Uterus (tissue), 3 donors: ENCODE measurements at regions not wholly inside any gene's neighbourhood (a gene's known extent, or its start where the extent isn't known, plus 50 kb on each side); places are given as distances from the start of the nearest gene placed in this dataset.

ENCODE experiments used
- DNase-seq, 2 donors: peaks; one replicate each; pipeline ENCODE4 v3.0.0-alpha.2; 2019 to 2020
- H3K27ac ChIP-seq, 2 donors: fragments of 200-600 bp; sonication (generic); 1 replicate in 1 of 2; 2 replicates in 1 of 2; pipeline ENCODE4 v1.5.1; 2016 to 2018
- H3K27me3 ChIP-seq, 2 donors: fragments of 200-600 bp; sonication (generic); one replicate each; pipeline ENCODE4 v1.5.1; 2018 to 2019; ENCODE audit warnings: control low read depth in 1 of 2
- H3K36me3 ChIP-seq, 2 donors: fragments of 200-600 bp; sonication (generic); one replicate each; pipeline ENCODE4 v1.5.1; 2019; ENCODE audit warnings: control low read depth in 1 of 2
- H3K4me1 ChIP-seq, 2 donors: fragments of 200-600 bp; sonication (generic); one replicate each; pipeline ENCODE4 v1.5.1; 2018 to 2019; ENCODE audit warnings: control low read depth in 1 of 2
- H3K4me3 ChIP-seq, 2 donors: fragments of 200-600 bp; sonication (generic); 1 replicate in 1 of 2; 2 replicates in 1 of 2; pipeline ENCODE4 v1.5.1; 2018 to 2019; ENCODE audit warnings: mild to moderate bottlenecking in 1 of 2
- H3K9me3 ChIP-seq, 2 donors: fragments of 200-600 bp; sonication (generic); one replicate each; pipeline ENCODE4 v1.5.1; 2019; ENCODE audit warnings: control low read depth in 1 of 2
- POLR2A ChIP-seq, 2 donors: fragments of 450-650 bp; IDR thresholded peaks; one replicate each; pipeline ENCODE4 v1.6.1; 2016; ENCODE audit warnings: antibody characterized with exemption in 2 of 2, mild to moderate bottlenecking in 1 of 2, moderate library complexity in 1 of 2
- intact Hi-C: fragments of 100-400 bp; cut with DNase I; formaldehyde crosslinking; loops from one replicate; pipeline ENCODE4 v1.15.1; 2023; ENCODE audit warnings: low total_unique reads
- TF ChIP-seq, protein P1 (sequence below), 4 experiments: fragments of 200-600 bp in 2 of 4; fragments of 450-650 bp in 2 of 4; sonication (generic) in 2 of 4; IDR thresholded peaks; one replicate each; pipeline ENCODE4 v1.5.1; 2016 to 2019; ENCODE audit warnings: antibody characterized with exemption in 4 of 4, mild to moderate bottlenecking in 2 of 4, moderate library complexity in 1 of 4
- donor health status: DM: yes; HTN: yes; CAD: no.

DNA sequence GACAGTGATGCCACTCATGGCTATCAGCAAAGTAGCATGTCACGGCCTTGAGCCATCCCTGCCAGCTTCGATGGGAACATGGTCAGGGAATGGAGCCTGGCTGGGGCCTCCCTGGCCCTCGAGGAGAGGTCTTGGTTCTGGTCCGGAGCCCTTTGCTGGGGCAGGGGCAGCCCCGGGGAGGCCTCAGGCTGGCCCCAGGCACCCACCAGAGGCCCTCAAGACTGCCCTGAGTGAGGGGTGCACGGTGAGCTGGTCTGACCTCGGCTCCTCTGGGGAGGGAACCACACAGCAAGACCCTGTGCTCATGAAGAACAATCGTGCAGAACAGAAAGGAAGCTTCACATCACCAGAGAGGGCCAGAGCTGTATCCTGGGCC lies 75.2 kb upstream of the OTOS start:
- intact Hi-C loops, result no loop called here
- TF ChIP-seq, protein P1, sequence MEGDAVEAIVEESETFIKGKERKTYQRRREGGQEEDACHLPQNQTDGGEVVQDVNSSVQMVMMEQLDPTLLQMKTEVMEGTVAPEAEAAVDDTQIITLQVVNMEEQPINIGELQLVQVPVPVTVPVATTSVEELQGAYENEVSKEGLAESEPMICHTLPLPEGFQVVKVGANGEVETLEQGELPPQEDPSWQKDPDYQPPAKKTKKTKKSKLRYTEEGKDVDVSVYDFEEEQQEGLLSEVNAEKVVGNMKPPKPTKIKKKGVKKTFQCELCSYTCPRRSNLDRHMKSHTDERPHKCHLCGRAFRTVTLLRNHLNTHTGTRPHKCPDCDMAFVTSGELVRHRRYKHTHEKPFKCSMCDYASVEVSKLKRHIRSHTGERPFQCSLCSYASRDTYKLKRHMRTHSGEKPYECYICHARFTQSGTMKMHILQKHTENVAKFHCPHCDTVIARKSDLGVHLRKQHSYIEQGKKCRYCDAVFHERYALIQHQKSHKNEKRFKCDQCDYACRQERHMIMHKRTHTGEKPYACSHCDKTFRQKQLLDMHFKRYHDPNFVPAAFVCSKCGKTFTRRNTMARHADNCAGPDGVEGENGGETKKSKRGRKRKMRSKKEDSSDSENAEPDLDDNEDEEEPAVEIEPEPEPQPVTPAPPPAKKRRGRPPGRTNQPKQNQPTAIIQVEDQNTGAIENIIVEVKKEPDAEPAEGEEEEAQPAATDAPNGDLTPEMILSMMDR (IDR thresholded peaks at IDR 0.05), result no peak
- TF ChIP-seq POLR2A (IDR thresholded peaks at IDR 0.05), result no peak
- Histone ChIP-seq H3K36me3 (no peaks in the 10 kb centered on the region), H3K4me1 (no peaks in the 10 kb centered on the region), H3K27me3 (no peaks in the 10 kb centered on the region), H3K9me3 (no peaks in the 10 kb centered on the region), H3K27ac (no peak overlapping the region), H3K4me3 (no peak overlapping the region)
- DNase-seq, result peak in 1 of 2 donors; percentile 5

- H3K36me3 ChIP-seq, result no peaks in the 10 kb centered on the region
- TF ChIP-seq, protein P1 (IDR thresholded peaks at IDR 0.05), result no peak
- TF ChIP-seq POLR2A (IDR thresholded peaks at IDR 0.05), result no peak
- no peaks in the 10 kb centered on the region for H3K27me3 ChIP-seq
- H3K9me3 ChIP-seq, result no peaks in the 10 kb centered on the region
- H3K4me1 ChIP-seq, result no peaks in the 10 kb centered on the region
- H3K27ac ChIP-seq, result no peak overlapping the region
- no peak overlapping the region for H3K4me3 ChIP-seq
- intact Hi-C loops, result no loop called here
- DNase-seq, result peak in 1 of 2 donors; percentile 2
These were observed 75.7 kb upstream of the OTOS start for GRCh38 chr2:240216167-240216566.

DNA sequence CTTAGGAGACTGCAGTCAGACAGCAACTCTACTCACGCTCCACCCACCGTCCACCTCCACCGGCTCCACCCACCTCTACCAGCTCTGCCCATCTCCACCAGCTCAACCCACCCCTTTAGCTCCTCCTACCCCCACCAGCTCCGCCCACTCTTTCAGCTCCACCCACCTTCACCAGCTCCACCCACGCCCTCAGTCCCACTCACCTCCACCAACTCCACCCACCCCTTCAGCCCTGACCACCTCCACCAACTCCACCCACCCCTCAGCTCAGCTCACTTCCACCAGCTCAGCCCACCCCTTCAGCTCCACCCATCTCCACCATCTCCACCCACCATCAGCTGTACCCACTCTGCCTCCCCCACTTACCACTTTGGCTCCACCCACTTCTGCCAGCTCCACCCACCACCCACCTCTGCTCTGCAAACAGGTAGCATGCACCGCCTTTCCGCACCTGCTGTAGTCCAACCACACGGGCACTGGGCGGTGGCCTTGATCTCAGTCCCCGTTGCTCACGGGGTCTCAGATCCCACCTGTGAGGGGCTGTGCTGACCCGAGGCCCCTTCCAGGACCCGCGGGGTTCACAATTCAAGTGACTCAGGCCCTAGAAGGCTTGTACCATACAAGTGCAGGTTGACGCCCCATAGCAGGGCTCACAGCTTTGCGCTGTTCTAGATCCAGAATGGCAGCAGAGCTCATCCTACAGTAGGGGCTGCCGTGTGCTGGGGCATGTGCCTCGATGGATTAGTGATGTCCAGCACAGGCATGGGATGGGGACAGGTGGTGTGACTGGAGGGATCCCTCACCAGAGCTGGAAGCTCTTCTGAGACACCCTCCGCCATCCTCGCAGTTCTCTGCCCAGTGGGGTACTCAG lies 77.2 kb upstream of the OTOS start:
- Histone ChIP-seq H3K9me3 (no peaks in the 10 kb centered on the region), H3K36me3 (no peaks in the 10 kb centered on the region), H3K4me3 (no peak overlapping the region), H3K4me1 (no peaks in the 10 kb centered on the region), H3K27me3 (no peaks in the 10 kb centered on the region), H3K27ac (no peak overlapping the region)
- DNase-seq, result peak in 1 of 2 donors; percentile 11
- TF ChIP-seq POLR2A (IDR thresholded peaks at IDR 0.05), result no peak
- TF ChIP-seq, protein P1 (IDR thresholded peaks at IDR 0.05), result no peak
- intact Hi-C loops, result no loop called here

- TF ChIP-seq POLR2A (IDR thresholded peaks at IDR 0.05), result no peak
- TF ChIP-seq, protein P1 (IDR thresholded peaks at IDR 0.05), result no peak
- Histone ChIP-seq H3K4me1 (no peaks in the 10 kb centered on the region), H3K27me3 (no peaks in the 10 kb centered on the region), H3K4me3 (no peak overlapping the region), H3K27ac (no peak overlapping the region), H3K36me3 (no peaks in the 10 kb centered on the region), H3K9me3 (no peaks in the 10 kb centered on the region)
- peak in 1 of 2 donors; percentile 1 for DNase-seq
- intact Hi-C loops, result no loop called here
These were observed 78.9 kb upstream of the OTOS start for GRCh38 chr2:240219208-240219890.

GRCh38 chr2:240220371-240220770 lies 79.9 kb upstream of the OTOS start:
- no peaks in the 10 kb centered on the region for H3K9me3 ChIP-seq
- no peak overlapping the region for H3K27ac ChIP-seq
- H3K27me3 ChIP-seq, result no peaks in the 10 kb centered on the region
- intact Hi-C loops, result no loop called here
- H3K4me1 ChIP-seq, result no peaks in the 10 kb centered on the region
- no peaks in the 10 kb centered on the region for H3K36me3 ChIP-seq
- TF ChIP-seq, protein P1 (IDR thresholded peaks at IDR 0.05), result no peak
- no peak for TF ChIP-seq POLR2A (IDR thresholded peaks at IDR 0.05)
- DNase-seq, result no peak
- H3K4me3 ChIP-seq, result no peak overlapping the region
